Fibroblast of mammary gland (primary cell): ENCODE measurements at regions not wholly inside any gene's neighbourhood (a gene's known extent, or its start where the extent isn't known, plus 50 kb on each side); places are given as distances from the start of the nearest gene placed in this dataset.

Source experiments
- DNase-seq: peaks from one replicate; pipeline ENCODE4 v3.0.0-alpha.2; 2010; ENCODE audit warnings: low read depth
- H3K4me3 ChIP-seq: 2 replicates; pipeline ENCODE4 v1.5.1; 2011; ENCODE audit warnings: low read depth, mild to moderate bottlenecking, low read length, moderate library complexity; ENCODE audit not compliant: control insufficient read depth
- TF ChIP-seq, protein P1 (sequence below): conservative IDR thresholded peaks from 2 replicates; pipeline ENCODE4 v1.5.1; 2011; ENCODE audit warnings: low read depth, low read length, inconsistent platforms; ENCODE audit not compliant: control insufficient read depth, insufficient read depth

GRCh38 chr10:111824128-111824527 is 359.4 kb downstream of the GPAM start:
- no peak for DNase-seq
- TF ChIP-seq, protein P1, sequence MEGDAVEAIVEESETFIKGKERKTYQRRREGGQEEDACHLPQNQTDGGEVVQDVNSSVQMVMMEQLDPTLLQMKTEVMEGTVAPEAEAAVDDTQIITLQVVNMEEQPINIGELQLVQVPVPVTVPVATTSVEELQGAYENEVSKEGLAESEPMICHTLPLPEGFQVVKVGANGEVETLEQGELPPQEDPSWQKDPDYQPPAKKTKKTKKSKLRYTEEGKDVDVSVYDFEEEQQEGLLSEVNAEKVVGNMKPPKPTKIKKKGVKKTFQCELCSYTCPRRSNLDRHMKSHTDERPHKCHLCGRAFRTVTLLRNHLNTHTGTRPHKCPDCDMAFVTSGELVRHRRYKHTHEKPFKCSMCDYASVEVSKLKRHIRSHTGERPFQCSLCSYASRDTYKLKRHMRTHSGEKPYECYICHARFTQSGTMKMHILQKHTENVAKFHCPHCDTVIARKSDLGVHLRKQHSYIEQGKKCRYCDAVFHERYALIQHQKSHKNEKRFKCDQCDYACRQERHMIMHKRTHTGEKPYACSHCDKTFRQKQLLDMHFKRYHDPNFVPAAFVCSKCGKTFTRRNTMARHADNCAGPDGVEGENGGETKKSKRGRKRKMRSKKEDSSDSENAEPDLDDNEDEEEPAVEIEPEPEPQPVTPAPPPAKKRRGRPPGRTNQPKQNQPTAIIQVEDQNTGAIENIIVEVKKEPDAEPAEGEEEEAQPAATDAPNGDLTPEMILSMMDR = no peak
- no peak overlapping the region for H3K4me3 ChIP-seq

GRCh38 chr10:111830359-111830758 is 353.2 kb downstream of the GPAM start:
- TF ChIP-seq, protein P1 = no peak
- DNase-seq = no peak
- no peak overlapping the region for H3K4me3 ChIP-seq

GRCh38 chr10:111831058-111831457 is 352.5 kb downstream of the GPAM start:
- H3K4me3 ChIP-seq = no peak overlapping the region
- TF ChIP-seq, protein P1 = no peak
- no peak for DNase-seq

- TF ChIP-seq, protein P1 = no peak
- no peak for DNase-seq
These were observed 350.3 kb downstream of the GPAM start for GRCh38 chr10:111833251-111833650.

DNA sequence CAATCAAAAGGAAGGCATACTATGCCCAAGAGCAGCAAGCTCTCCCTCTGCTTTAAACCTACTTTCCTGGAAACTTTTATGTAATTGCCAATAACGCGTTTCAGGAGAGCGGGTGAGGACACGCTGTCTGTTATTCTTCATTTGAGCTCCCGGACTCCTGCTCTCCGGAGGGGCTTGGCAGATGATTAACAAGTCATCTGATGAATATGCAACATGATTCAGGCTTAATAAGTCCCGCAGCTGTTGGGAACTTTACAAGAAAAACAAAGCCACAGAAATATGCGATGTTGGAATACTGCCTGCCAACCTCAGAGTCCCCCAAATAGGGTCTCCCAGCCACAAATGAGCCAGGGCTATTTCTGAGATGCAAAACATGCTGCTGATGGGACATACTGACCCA is 348.0 kb downstream of the GPAM start:
- no peak overlapping the region for H3K4me3 ChIP-seq
- DNase-seq = peak; percentile 95
- TF ChIP-seq, protein P1 = no peak

More at GRCh38 chr10:111833251-111833650, 350.3 kb downstream of the GPAM start:
- H3K4me3 ChIP-seq = no peak overlapping the region

GRCh38 chr10:111836064-111836463 is 347.5 kb downstream of the GPAM start:
- TF ChIP-seq, protein P1 = no peak
- H3K4me3 ChIP-seq = no peak overlapping the region
- DNase-seq = peak; percentile 42

GRCh38 chr10:111836571-111836970 is 347.0 kb downstream of the GPAM start:
- TF ChIP-seq, protein P1 = no peak
- H3K4me3 ChIP-seq = no peak overlapping the region
- peak; percentile 60 for DNase-seq
